Naive thymus-derived CD8-positive, alpha-beta T cell (primary cell): ENCODE measurements at regions not wholly inside any gene's neighbourhood (a gene's known extent, or its start where the extent isn't known, plus 50 kb on each side); places are given as distances from the start of the nearest gene placed in this dataset.

ENCODE experiments used
- ATAC-seq, 2 donors: fragments of 150-1000 bp; cut with Tn5 transposase in 1 of 2; sonication (Bioruptor Pico), chemical (Tn5 transposase) in 1 of 2; 1 replicate in 1 of 2; 2 replicates in 1 of 2; pipeline ENCODE4 v1.10.0; 2021; ENCODE audit warnings: mild to moderate bottlenecking in 2 of 2, moderate library complexity in 2 of 2
- POLR2A ChIA-PET: fragments of 350-600 bp; sonication (Branson Sonifier 250); formaldehyde crosslinking; loops from one replicate; lab custom pipeline; 2021; ENCODE audit warnings: antibody characterized with exemption; lab: Charles Lee
- DNase-seq, 10 donors: peaks; one replicate each; pipeline versions ENCODE4 v3.0.0 to v3.0.0-alpha.2; 2020 to 2022
- H3K27ac Mint-ChIP-seq, 10 donors: one replicate each; pipeline ENCODE4 v1.8.0; 2020 to 2022; ENCODE audit warnings: mild to moderate bottlenecking in 10 of 10, mixed read lengths in 10 of 10, moderate library complexity in 4 of 10, inconsistent platforms in 1 of 10
- H3K27me3 Mint-ChIP-seq, 5 donors: one replicate each; pipeline ENCODE4 v1.8.0; 2021 to 2022; ENCODE audit warnings: mixed read lengths in 5 of 5
- H3K36me3 Mint-ChIP-seq, 3 donors: one replicate each; pipeline ENCODE4 v1.8.0; 2020 to 2022; ENCODE audit warnings: mixed read lengths in 3 of 3, mild to moderate bottlenecking in 2 of 3, inconsistent platforms in 1 of 3
- H3K4me1 Mint-ChIP-seq, 4 donors: one replicate each; pipeline ENCODE4 v1.8.0; 2021 to 2022; ENCODE audit warnings: mixed read lengths in 4 of 4
- H3K4me3 Mint-ChIP-seq, 10 donors: one replicate each; pipeline ENCODE4 v1.8.0; 2020 to 2022; ENCODE audit warnings: mild to moderate bottlenecking in 10 of 10, mixed read lengths in 10 of 10, moderate library complexity in 6 of 10, inconsistent platforms in 1 of 10
- H3K9me3 Mint-ChIP-seq, 9 donors: one replicate each; pipeline ENCODE4 v1.8.0; 2020 to 2022; ENCODE audit warnings: mixed read lengths in 9 of 9, mild to moderate bottlenecking in 3 of 9, inconsistent platforms in 1 of 9, moderate library complexity in 1 of 9

GRCh38 chr4:53732661-53733060 is 141.4 kb upstream of the LNX1 start:
- POLR2A ChIA-PET: no interaction called here

GRCh38 chr4:53730031-53730805 is 138.9 kb upstream of the LNX1 start:
- H3K36me3 Mint-ChIP-seq: no peaks in the 10 kb centered on the region
- POLR2A ChIA-PET: no interaction called here

More at GRCh38 chr4:53732661-53733060, 141.4 kb upstream of the LNX1 start:
- Mint-ChIP-seq H3K36me3 (no peaks in the 10 kb centered on the region), H3K4me1 (no peaks in the 10 kb centered on the region), H3K4me3 (no peak overlapping the region), H3K27me3 (peaks cover 4 to 18% (median 6%) of the 10 kb centered on the region in 5 donors), H3K27ac (peak overlapping the region in 1 of 10 donors; percentile 18), H3K9me3 (peaks cover 0 to 5% (median 0%) of the 10 kb centered on the region in 9 donors)
- ATAC-seq (no peak), DNase-seq (no peak)

GRCh38 chr4:53722110-53722509 is 130.8 kb upstream of the LNX1 start:
- Mint-ChIP-seq H3K4me3 (no peak overlapping the region), H3K27ac (no peak overlapping the region), H3K9me3 (no peaks in the 10 kb centered on the region), H3K36me3 (no peaks in the 10 kb centered on the region), H3K4me1 (no peaks in the 10 kb centered on the region), H3K27me3 (peaks cover 10 to 46% (median 23%) of the 10 kb centered on the region in 5 donors)
- POLR2A ChIA-PET: no interaction called here
- no peak for ATAC-seq
- DNase-seq: no peak

More at GRCh38 chr4:53730031-53730805, 138.9 kb upstream of the LNX1 start:
- H3K4me1 Mint-ChIP-seq: no peaks in the 10 kb centered on the region
- peaks cover 0 to 5% (median 0%) of the 10 kb centered on the region in 9 donors for H3K9me3 Mint-ChIP-seq
- peaks cover 2 to 13% (median 6%) of the 10 kb centered on the region in 5 donors for H3K27me3 Mint-ChIP-seq
- ATAC-seq: no peak
- no peak for DNase-seq
- H3K4me3 Mint-ChIP-seq: no peak overlapping the region
- no peak overlapping the region for H3K27ac Mint-ChIP-seq

- Mint-ChIP-seq H3K9me3 (no peaks in the 10 kb centered on the region), H3K4me1 (no peaks in the 10 kb centered on the region), H3K36me3 (no peaks in the 10 kb centered on the region), H3K27ac (no peak overlapping the region), H3K4me3 (no peak overlapping the region), H3K27me3 (peaks cover 10 to 53% (median 23%) of the 10 kb centered on the region in 5 donors)
- DNase-seq (no peak), ATAC-seq (no peak)
- POLR2A ChIA-PET: no interaction called here
Observed at GRCh38 chr4:53721263-53721662, 130.0 kb upstream of the LNX1 start.

GRCh38 chr4:53720776-53721175 is 129.5 kb upstream of the LNX1 start:
- H3K4me1 Mint-ChIP-seq: no peaks in the 10 kb centered on the region
- no peak for ATAC-seq
- DNase-seq: no peak

GRCh38 chr4:53717064-53717549 is 125.8 kb upstream of the LNX1 start:
- Mint-ChIP-seq H3K36me3 (no peaks in the 10 kb centered on the region), H3K4me3 (no peak overlapping the region), H3K9me3 (no peaks in the 10 kb centered on the region), H3K27me3 (peaks cover 11 to 49% (median 22%) of the 10 kb centered on the region in 5 donors), H3K27ac (no peak overlapping the region), H3K4me1 (no peaks in the 10 kb centered on the region)
- DNase-seq (no peak), ATAC-seq (no peak)
- POLR2A ChIA-PET: no interaction called here

More at GRCh38 chr4:53720776-53721175, 129.5 kb upstream of the LNX1 start:
- H3K27me3 Mint-ChIP-seq: peaks cover 10 to 53% (median 24%) of the 10 kb centered on the region in 5 donors
- POLR2A ChIA-PET: no interaction called here
- H3K27ac Mint-ChIP-seq: no peak overlapping the region
- no peaks in the 10 kb centered on the region for H3K9me3 Mint-ChIP-seq
- no peak overlapping the region for H3K4me3 Mint-ChIP-seq
- no peaks in the 10 kb centered on the region for H3K36me3 Mint-ChIP-seq

- H3K4me1 Mint-ChIP-seq: no peaks in the 10 kb centered on the region
- H3K9me3 Mint-ChIP-seq: no peaks in the 10 kb centered on the region
- POLR2A ChIA-PET: no interaction called here
- no peak overlapping the region for H3K27ac Mint-ChIP-seq
- peaks cover 11 to 54% (median 18%) of the 10 kb centered on the region in 5 donors for H3K27me3 Mint-ChIP-seq
- H3K4me3 Mint-ChIP-seq: no peak overlapping the region
- no peaks in the 10 kb centered on the region for H3K36me3 Mint-ChIP-seq
- ATAC-seq (no peak), DNase-seq (no peak)
Observed at GRCh38 chr4:53716471-53717063, 125.3 kb upstream of the LNX1 start.

- ATAC-seq (no peak), DNase-seq (no peak)
- POLR2A ChIA-PET: no interaction called here
- Mint-ChIP-seq H3K4me3 (no peak overlapping the region), H3K27ac (no peak overlapping the region), H3K9me3 (no peaks in the 10 kb centered on the region), H3K4me1 (no peaks in the 10 kb centered on the region), H3K36me3 (no peaks in the 10 kb centered on the region), H3K27me3 (peaks cover 9 to 52% (median 16%) of the 10 kb centered on the region in 5 donors)
Observed at GRCh38 chr4:53716011-53716410, 124.7 kb upstream of the LNX1 start.

- Mint-ChIP-seq H3K4me1 (no peaks in the 10 kb centered on the region), H3K4me3 (no peak overlapping the region)
- POLR2A ChIA-PET: no interaction called here
Observed at GRCh38 chr4:53714236-53715140, 123.2 kb upstream of the LNX1 start.

GRCh38 chr4:53713767-53714166 is 122.5 kb upstream of the LNX1 start:
- H3K4me3 Mint-ChIP-seq: no peak overlapping the region
- no peak overlapping the region for H3K27ac Mint-ChIP-seq
- DNase-seq: no peak
- no peaks in the 10 kb centered on the region for H3K36me3 Mint-ChIP-seq
- no peaks in the 10 kb centered on the region for H3K9me3 Mint-ChIP-seq
- ATAC-seq: no peak
- peaks cover 6 to 34% (median 7%) of the 10 kb centered on the region in 5 donors for H3K27me3 Mint-ChIP-seq
- H3K4me1 Mint-ChIP-seq: no peaks in the 10 kb centered on the region
- POLR2A ChIA-PET: no interaction called here

More at GRCh38 chr4:53714236-53715140, 123.2 kb upstream of the LNX1 start:
- no peak for DNase-seq
- no peak for ATAC-seq
- no peak overlapping the region for H3K27ac Mint-ChIP-seq
- H3K27me3 Mint-ChIP-seq: peaks cover 6 to 37% (median 10%) of the 10 kb centered on the region in 5 donors
- no peaks in the 10 kb centered on the region for H3K9me3 Mint-ChIP-seq
- H3K36me3 Mint-ChIP-seq: no peaks in the 10 kb centered on the region

GRCh38 chr4:53713296-53713695 is 122.0 kb upstream of the LNX1 start:
- ATAC-seq (no peak), DNase-seq (no peak)
- Mint-ChIP-seq H3K27me3 (peaks cover 6 to 38% (median 7%) of the 10 kb centered on the region in 5 donors), H3K4me3 (no peak overlapping the region), H3K9me3 (no peaks in the 10 kb centered on the region), H3K36me3 (no peaks in the 10 kb centered on the region), H3K27ac (no peak overlapping the region), H3K4me1 (no peaks in the 10 kb centered on the region)
- POLR2A ChIA-PET: no interaction called here

- Mint-ChIP-seq H3K9me3 (no peaks in the 10 kb centered on the region), H3K4me3 (no peak overlapping the region), H3K4me1 (no peaks in the 10 kb centered on the region), H3K27me3 (peaks cover 6 to 46% (median 10%) of the 10 kb centered on the region in 5 donors), H3K36me3 (no peaks in the 10 kb centered on the region), H3K27ac (no peak overlapping the region)
- POLR2A ChIA-PET: no interaction called here
- ATAC-seq (no peak), DNase-seq (no peak)
Observed at GRCh38 chr4:53712408-53713020, 121.2 kb upstream of the LNX1 start.
